Mesenchymal stem cell (in vitro differentiated cells and primary cell): ENCODE measurements at regions not wholly inside any gene's neighbourhood (a gene's known extent, or its start where the extent isn't known, plus 50 kb on each side); places are given as distances from the start of the nearest gene placed in this dataset.
"Not testable (repeated sequence)": the region's sequence is repeated elsewhere in the genome, so short reads cannot be mapped to it uniquely, and the experiment has no call there.

ENCODE experiments used
- DNase-seq: peaks from one replicate; pipeline ENCODE4 v3.0.0-alpha.2; 2013
- H2AFZ ChIP-seq: one replicate; pipeline ENCODE4 v1.6.1; 2013; ENCODE audit warnings: low read depth, mild to moderate bottlenecking, control low read depth, inconsistent platforms, low read length, moderate library complexity
- H2AK5ac ChIP-seq: 2 replicates; pipeline ENCODE4 v1.6.1; 2013; ENCODE audit warnings: low read length, moderate library complexity, mild to moderate bottlenecking, inconsistent platforms; ENCODE audit not compliant: severe bottlenecking
- H2BK120ac ChIP-seq: one replicate; pipeline ENCODE4 v1.6.1; 2013; ENCODE audit warnings: low read depth, mild to moderate bottlenecking, inconsistent platforms, low read length, moderate library complexity
- H2BK12ac ChIP-seq, 2 experiments: one replicate each; pipeline ENCODE4 v1.6.1; 2013; ENCODE audit warnings: inconsistent platforms in 2 of 2, low read length in 2 of 2, mild to moderate bottlenecking in 2 of 2, moderate library complexity in 2 of 2, control low read depth in 1 of 2
- H2BK15ac ChIP-seq: one replicate; pipeline ENCODE4 v1.6.1; 2013; ENCODE audit warnings: mild to moderate bottlenecking, low read depth, inconsistent platforms; ENCODE audit not compliant: poor library complexity, severe bottlenecking
- H2BK5ac ChIP-seq: 2 replicates; pipeline ENCODE4 v1.6.1; 2013; ENCODE audit warnings: low read depth, mild to moderate bottlenecking, low read length, control low read depth, inconsistent platforms; ENCODE audit not compliant: poor library complexity, severe bottlenecking
- H3K14ac ChIP-seq, 2 experiments: one replicate each; pipeline ENCODE4 v1.6.1; 2013; ENCODE audit warnings: inconsistent platforms in 2 of 2, low read length in 2 of 2, control low read depth in 1 of 2, mild to moderate bottlenecking in 1 of 2, moderate library complexity in 1 of 2
- H3K18ac ChIP-seq, 2 experiments: one replicate each; pipeline ENCODE4 v1.6.1; 2013; ENCODE audit warnings: inconsistent platforms in 2 of 2, low read length in 2 of 2, control low read depth in 1 of 2, low read depth in 1 of 2, mild to moderate bottlenecking in 1 of 2
- H3K23ac ChIP-seq, 2 experiments: one replicate each; pipeline ENCODE4 v1.6.1; 2013; ENCODE audit warnings: inconsistent platforms in 2 of 2, low read length in 2 of 2, mild to moderate bottlenecking in 2 of 2, moderate library complexity in 2 of 2, control low read depth in 1 of 2
- H3K27ac ChIP-seq: 2 replicates; pipeline ENCODE4 v1.5.1; 2013; ENCODE audit warnings: mild to moderate bottlenecking, moderate library complexity, low read length, control low read depth, inconsistent platforms; ENCODE audit not compliant: poor library complexity, severe bottlenecking
- H3K27me3 ChIP-seq, 2 experiments: 2 replicates each; pipeline versions ENCODE4 v1.6.1 to v1.7.0; 2013; ENCODE audit warnings: low read length in 2 of 2, mild to moderate bottlenecking in 2 of 2, moderate library complexity in 2 of 2, control low read depth in 1 of 2, inconsistent platforms in 1 of 2; ENCODE audit not compliant: control insufficient read depth in 1 of 2, insufficient read depth in 1 of 2
- H3K36me3 ChIP-seq, 2 experiments: 2 replicates each; pipeline versions ENCODE4 v1.6.1 to v1.7.0; 2013; ENCODE audit warnings: low read length in 2 of 2, control low read depth in 1 of 2, inconsistent platforms in 1 of 2, low read depth in 1 of 2, mild to moderate bottlenecking in 1 of 2; ENCODE audit not compliant: insufficient read depth in 2 of 2, control insufficient read depth in 1 of 2
- H3K4ac ChIP-seq, 2 experiments: one replicate each; pipeline ENCODE4 v1.6.1; 2013; ENCODE audit warnings: inconsistent platforms in 2 of 2, low read length in 2 of 2, mild to moderate bottlenecking in 2 of 2, moderate library complexity in 2 of 2, control low read depth in 1 of 2, low read depth in 1 of 2
- H3K4me1 ChIP-seq: 2 replicates; pipeline ENCODE4 v1.6.1; 2013; ENCODE audit warnings: low read depth, low read length, control low read depth; ENCODE audit not compliant: control insufficient read depth, insufficient read depth
- H3K4me2 ChIP-seq: 2 replicates; pipeline ENCODE4 v1.6.1; 2013; ENCODE audit warnings: low read length, mild to moderate bottlenecking, inconsistent platforms; ENCODE audit not compliant: poor library complexity, severe bottlenecking
- H3K4me3 ChIP-seq, 2 experiments: 2 replicates each; pipeline versions ENCODE4 v1.5.1 to v1.7.0; 2013; ENCODE audit warnings: low read length in 2 of 2, mild to moderate bottlenecking in 2 of 2, control low read depth in 1 of 2, low read depth in 1 of 2; ENCODE audit not compliant: insufficient read depth in 1 of 2
- H3K79me1 ChIP-seq: replicated peaks from 2 replicates; pipeline ENCODE4 v1.6.1; 2013; ENCODE audit warnings: mild to moderate bottlenecking, control low read depth, low read length, inconsistent platforms; ENCODE audit not compliant: poor library complexity, severe bottlenecking
- H3K9ac ChIP-seq: 2 replicates; pipeline ENCODE4 v1.7.0; 2013; ENCODE audit warnings: mild to moderate bottlenecking, low read length, moderate library complexity
- H3K9me3 ChIP-seq: 2 replicates; pipeline ENCODE4 v1.7.0; 2013; ENCODE audit warnings: mild to moderate bottlenecking, low read length; ENCODE audit not compliant: control insufficient read depth
- H4K8ac ChIP-seq: one replicate; pipeline ENCODE4 v1.6.1; 2013; ENCODE audit warnings: inconsistent platforms, mild to moderate bottlenecking, low read length, moderate library complexity
- H4K91ac ChIP-seq: one replicate; pipeline ENCODE4 v1.6.1; 2013; ENCODE audit warnings: mild to moderate bottlenecking, low read length, inconsistent platforms
- WGBS: methylation state at CpG from one replicate; pipeline ENCODE4 v1.1.7; 2013; ENCODE audit warnings: mixed read lengths; 5-methylcytosine and 5-hydroxymethylcytosine counted together

GRCh38 chr1:31489575-31489974 lies 76.6 kb downstream of the SERINC2 start:
- H2AFZ ChIP-seq, result not testable (repeated sequence)

GRCh38 chr1:31490596-31490995 lies 77.6 kb downstream of the SERINC2 start:
- not testable (repeated sequence) for H2BK12ac ChIP-seq, H3K4me3 ChIP-seq, H2BK5ac ChIP-seq, H3K4me1 ChIP-seq, H3K4ac ChIP-seq, H3K36me3 ChIP-seq, H2AFZ ChIP-seq, H3K4me2 ChIP-seq, H4K91ac ChIP-seq, DNase-seq, H3K18ac ChIP-seq, H3K27ac ChIP-seq, H3K23ac ChIP-seq, H4K8ac ChIP-seq, H3K14ac ChIP-seq, H3K79me1 ChIP-seq, H2BK15ac ChIP-seq, H2AK5ac ChIP-seq, H2BK120ac ChIP-seq, H3K9ac ChIP-seq
- WGBS, result 20% methylated on average over 1 of the region's 1 CpG
- Histone ChIP-seq H3K9me3 (peaks cover 12% of the 10 kb centered on the region), H3K27me3 (peaks cover 24 to 76% of the 10 kb centered on the region in 2 experiments)

More at GRCh38 chr1:31489575-31489974, 76.6 kb downstream of the SERINC2 start:
- not testable (repeated sequence) for H3K4me3 ChIP-seq, DNase-seq, H2BK12ac ChIP-seq, H3K4me1 ChIP-seq, H3K4ac ChIP-seq, H3K27ac ChIP-seq, H3K9ac ChIP-seq, H3K23ac ChIP-seq, H2BK120ac ChIP-seq, H3K18ac ChIP-seq, H2BK5ac ChIP-seq, H3K36me3 ChIP-seq, H4K91ac ChIP-seq, H3K4me2 ChIP-seq, H4K8ac ChIP-seq, H3K14ac ChIP-seq, H3K79me1 ChIP-seq, H2AK5ac ChIP-seq, H2BK15ac ChIP-seq
- peaks cover 12% of the 10 kb centered on the region for H3K9me3 ChIP-seq
- 81% methylated on average over 2 of the region's 3 CpGs for WGBS
- peaks cover 24 to 83% of the 10 kb centered on the region in 2 experiments for H3K27me3 ChIP-seq

GRCh38 chr1:31495351-31495750 lies 81.0 kb upstream of the TINAGL1 start:
- H3K27me3 ChIP-seq, result peaks cover 24 to 57% of the 10 kb centered on the region in 2 experiments
- not testable (repeated sequence) for H2BK5ac ChIP-seq, H2BK120ac ChIP-seq, DNase-seq, H3K23ac ChIP-seq, H2AFZ ChIP-seq, H3K79me1 ChIP-seq, H3K4ac ChIP-seq, H3K4me1 ChIP-seq, H4K91ac ChIP-seq, H3K36me3 ChIP-seq, H3K14ac ChIP-seq, H3K4me3 ChIP-seq, H2BK12ac ChIP-seq, H3K9me3 ChIP-seq, H3K27ac ChIP-seq, H4K8ac ChIP-seq, H2AK5ac ChIP-seq, H3K18ac ChIP-seq, H3K4me2 ChIP-seq, H2BK15ac ChIP-seq, H3K9ac ChIP-seq
- 95% methylated on average over 3 of the region's 5 CpGs for WGBS

- not testable (repeated sequence) for H3K9ac ChIP-seq, DNase-seq, H3K36me3 ChIP-seq, H3K4me2 ChIP-seq, H2AFZ ChIP-seq, H2BK120ac ChIP-seq, H2BK12ac ChIP-seq, H4K8ac ChIP-seq, H2BK15ac ChIP-seq, H3K23ac ChIP-seq, H3K4me3 ChIP-seq, H4K91ac ChIP-seq, H3K4me1 ChIP-seq, H3K27ac ChIP-seq, H3K9me3 ChIP-seq, H2BK5ac ChIP-seq, H3K79me1 ChIP-seq, H2AK5ac ChIP-seq, H3K18ac ChIP-seq, H3K4ac ChIP-seq, H3K14ac ChIP-seq
- H3K27me3 ChIP-seq, result peaks cover 23 to 57% of the 10 kb centered on the region in 2 experiments
- WGBS, result no CpG with 5 or more reads among the region's 2 CpGs
Measured at GRCh38 chr1:31495770-31496169, 80.5 kb upstream of the TINAGL1 start.
